AG04449 (cell line): ENCODE measurements at regions not wholly inside any gene's neighbourhood (a gene's known extent, or its start where the extent isn't known, plus 50 kb on each side); places are given as distances from the start of the nearest gene placed in this dataset.

Source experiments
- CTCF ChIA-PET: fragments of 350-600 bp; formaldehyde crosslinking; extraction: SDS; loops from one replicate; lab custom pipeline; 2021; ENCODE audit warnings: antibody characterized with exemption; lab: Yijun Ruan, JAX
- POLR2A ChIA-PET: fragments of 400-600, 350-600 bp; formaldehyde crosslinking; extraction: SDS; loops from one replicate; lab custom pipeline; 2020; ENCODE audit warnings: antibody characterized with exemption, inconsistent platforms; lab: Yijun Ruan, JAX
- DNase-seq: peaks from one replicate; pipeline ENCODE4 v3.0.0-alpha.2; 2010; ENCODE audit warnings: low read depth, low spot score
- H3K4me3 ChIP-seq: 2 replicates; pipeline ENCODE4 v1.5.1; 2011; ENCODE audit warnings: low read depth, mild to moderate bottlenecking, control low read depth, low read length
- TF ChIP-seq, protein P1 (sequence below): IDR thresholded peaks from one replicate; pipeline ENCODE4 v1.5.1; 2011; ENCODE audit warnings: mild to moderate bottlenecking, moderate library complexity, low read length, control low read depth, inconsistent platforms; ENCODE audit not compliant: insufficient read depth; ENCODE audit errors: missing control alignments

GRCh38 chr5:60014331-60014730, 120.8 kb upstream of the PDE4D start:
- ChIA-PET CTCF (no interaction called here), POLR2A (no interaction called here)
- H3K4me3 ChIP-seq: no peak overlapping the region
- no peak for DNase-seq
- TF ChIP-seq, protein P1, sequence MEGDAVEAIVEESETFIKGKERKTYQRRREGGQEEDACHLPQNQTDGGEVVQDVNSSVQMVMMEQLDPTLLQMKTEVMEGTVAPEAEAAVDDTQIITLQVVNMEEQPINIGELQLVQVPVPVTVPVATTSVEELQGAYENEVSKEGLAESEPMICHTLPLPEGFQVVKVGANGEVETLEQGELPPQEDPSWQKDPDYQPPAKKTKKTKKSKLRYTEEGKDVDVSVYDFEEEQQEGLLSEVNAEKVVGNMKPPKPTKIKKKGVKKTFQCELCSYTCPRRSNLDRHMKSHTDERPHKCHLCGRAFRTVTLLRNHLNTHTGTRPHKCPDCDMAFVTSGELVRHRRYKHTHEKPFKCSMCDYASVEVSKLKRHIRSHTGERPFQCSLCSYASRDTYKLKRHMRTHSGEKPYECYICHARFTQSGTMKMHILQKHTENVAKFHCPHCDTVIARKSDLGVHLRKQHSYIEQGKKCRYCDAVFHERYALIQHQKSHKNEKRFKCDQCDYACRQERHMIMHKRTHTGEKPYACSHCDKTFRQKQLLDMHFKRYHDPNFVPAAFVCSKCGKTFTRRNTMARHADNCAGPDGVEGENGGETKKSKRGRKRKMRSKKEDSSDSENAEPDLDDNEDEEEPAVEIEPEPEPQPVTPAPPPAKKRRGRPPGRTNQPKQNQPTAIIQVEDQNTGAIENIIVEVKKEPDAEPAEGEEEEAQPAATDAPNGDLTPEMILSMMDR: no peak

GRCh38 chr5:60010853-60011252, 117.3 kb upstream of the PDE4D start:
- TF ChIP-seq, protein P1: no peak
- no peak overlapping the region for H3K4me3 ChIP-seq
- DNase-seq: no peak
- ChIA-PET POLR2A (no interaction called here), CTCF (interaction anchor here (2.4 kb wide), 1 partner anchor 9 kb away, joined by 7 read pairs; no protein-coding TSS in a partner anchor)

GRCh38 chr5:60010328-60010727, 116.8 kb upstream of the PDE4D start:
- TF ChIP-seq, protein P1: no peak
- no peak for DNase-seq
- POLR2A ChIA-PET: no interaction called here
- CTCF ChIA-PET: interaction anchor here (2.4 kb wide), 1 partner anchor 10 kb away, joined by 7 read pairs; no protein-coding TSS in a partner anchor
- H3K4me3 ChIP-seq: no peak overlapping the region

- CTCF ChIA-PET: interaction anchor here (1.4 kb wide), 1 partner anchor 18 kb away, joined by 3 read pairs; no protein-coding TSS in a partner anchor
- TF ChIP-seq, protein P1: no peak
- no peak overlapping the region for H3K4me3 ChIP-seq
- POLR2A ChIA-PET: no interaction called here
- DNase-seq: no peak
Observed at GRCh38 chr5:60007729-60008128, 114.2 kb upstream of the PDE4D start.

GRCh38 chr5:59999056-59999455, 105.5 kb upstream of the PDE4D start:
- TF ChIP-seq, protein P1: no peak
- ChIA-PET POLR2A (no interaction called here), CTCF (no interaction called here)
- H3K4me3 ChIP-seq: no peak overlapping the region
- peak; percentile 28 for DNase-seq

- H3K4me3 ChIP-seq: no peak overlapping the region
- CTCF ChIA-PET: no interaction called here
- TF ChIP-seq, protein P1: no peak
- POLR2A ChIA-PET: no interaction called here
- no peak for DNase-seq
Observed at GRCh38 chr5:59992206-59992605, 98.7 kb upstream of the PDE4D start.
